HEK293T (cell line): ENCODE measurements at regions not wholly inside any gene's neighbourhood (a gene's known extent, or its start where the extent isn't known, plus 50 kb on each side); places are given as distances from the start of the nearest gene placed in this dataset.

Experiments
- ARNT ChIP-seq: fragments of 450-650 bp; IDR thresholded peaks from 2 replicates; pipeline ENCODE4 v1.6.1; 2017; ENCODE audit warnings: mild to moderate bottlenecking
- BHLHE40 ChIP-seq: fragments of 450-650 bp; IDR thresholded peaks from 2 replicates; pipeline ENCODE4 v1.6.1; 2016; ENCODE audit warnings: mild to moderate bottlenecking, moderate library complexity, borderline replicate concordance
- CTBP1 ChIP-seq: fragments of 450-650 bp; IDR thresholded peaks from 2 replicates; pipeline ENCODE4 v1.6.1; 2016; ENCODE audit warnings: borderline replicate concordance
- ELF4 ChIP-seq: fragments of 450-650 bp; IDR thresholded peaks from 2 replicates; pipeline ENCODE4 v1.6.1; 2017; ENCODE audit warnings: antibody characterized with exemption
- FOXA1 ChIP-seq: fragments of 450-650 bp; IDR thresholded peaks from 2 replicates; pipeline ENCODE4 v1.6.1; 2016; ENCODE audit warnings: mild to moderate bottlenecking
- FOXK2 ChIP-seq: fragments of 450-650 bp; IDR thresholded peaks from 2 replicates; pipeline ENCODE4 v1.6.1; 2016; ENCODE audit warnings: mild to moderate bottlenecking
- FOXM1 ChIP-seq: fragments of 450-650 bp; IDR thresholded peaks from 2 replicates; pipeline ENCODE4 v1.6.1; 2017; ENCODE audit warnings: mild to moderate bottlenecking, borderline replicate concordance
- L3MBTL2 ChIP-seq: fragments of 450-650 bp; conservative IDR thresholded peaks from 2 replicates; pipeline ENCODE4 v1.6.1; 2016; ENCODE audit warnings: mild to moderate bottlenecking
- NFRKB ChIP-seq: fragments of 450-650 bp; IDR thresholded peaks from 2 replicates; pipeline ENCODE4 v1.6.1; 2016; ENCODE audit warnings: mild to moderate bottlenecking, moderate library complexity
- PKNOX1 ChIP-seq: fragments of 450-650 bp; IDR thresholded peaks from 2 replicates; pipeline ENCODE4 v1.6.1; 2016
- SP1 ChIP-seq: fragments of 450-650 bp; IDR thresholded peaks from 2 replicates; pipeline ENCODE4 v1.6.1; 2017
- SUZ12 ChIP-seq: fragments of 450-650 bp; IDR thresholded peaks from 2 replicates; pipeline ENCODE4 v1.6.1; 2016; ENCODE audit warnings: mild to moderate bottlenecking
- TARDBP ChIP-seq: fragments of 450-650 bp; IDR thresholded peaks from 2 replicates; pipeline ENCODE4 v1.6.1; 2016
- ZNF384 ChIP-seq: fragments of 450-650 bp; IDR thresholded peaks from 2 replicates; pipeline ENCODE4 v1.6.1; 2016

GRCh38 chr4:14646831-14647230 lies 355.4 kb upstream of the CPEB2 start:
- TF ChIP-seq L3MBTL2 (no peak), ZNF384 (no peak), TARDBP (no peak), SP1 (no peak), FOXK2 (no peak), FOXM1 (no peak), NFRKB (no peak), BHLHE40 (no peak), CTBP1 (no peak), ARNT (no peak), ELF4 (no peak), PKNOX1 (no peak), FOXA1 (no peak), SUZ12 (no peak)
